ENCODE measurements at regions not wholly inside any gene's neighbourhood (a gene's known extent, or its start where the extent isn't known, plus 50 kb on each side); places are given as distances from the start of the nearest gene placed in this dataset.

GRCh38 chr1:67939942-67940341 lies 106.7 kb upstream of the GNG12 start:
- no peak for DNase-seq
- Histone ChIP-seq H3K4me3 (no peak overlapping the region), H3K36me3 (no peaks in the 10 kb centered on the region), H3K9me3 (no peaks in the 10 kb centered on the region), H3K27me3 (no peaks in the 10 kb centered on the region), H3K27ac (peak overlapping the region in 6 of 12 donors; percentile 28 to 60 (median 42)), H3K4me1 (peaks cover 0 to 32% (median 12%) of the 10 kb centered on the region in 12 donors)
- peak; percentile 7 to 41 (median 19) for ATAC-seq
- TF ChIP-seq POLR2A (IDR thresholded peaks at IDR 0.05) (no peak), CTCF (IDR thresholded peaks at IDR 0.05) (no peak)
- intact Hi-C loops (cut with DNase I), result loop anchor here in 1 of 10 donors (10.0 kb wide), 1 partner anchor 85 kb away; no protein-coding TSS in a partner anchor
- WGBS, 4 donors, result 15 to 37% (median 26%) methylated on average over 2 of the region's 2 CpGs

DNA sequence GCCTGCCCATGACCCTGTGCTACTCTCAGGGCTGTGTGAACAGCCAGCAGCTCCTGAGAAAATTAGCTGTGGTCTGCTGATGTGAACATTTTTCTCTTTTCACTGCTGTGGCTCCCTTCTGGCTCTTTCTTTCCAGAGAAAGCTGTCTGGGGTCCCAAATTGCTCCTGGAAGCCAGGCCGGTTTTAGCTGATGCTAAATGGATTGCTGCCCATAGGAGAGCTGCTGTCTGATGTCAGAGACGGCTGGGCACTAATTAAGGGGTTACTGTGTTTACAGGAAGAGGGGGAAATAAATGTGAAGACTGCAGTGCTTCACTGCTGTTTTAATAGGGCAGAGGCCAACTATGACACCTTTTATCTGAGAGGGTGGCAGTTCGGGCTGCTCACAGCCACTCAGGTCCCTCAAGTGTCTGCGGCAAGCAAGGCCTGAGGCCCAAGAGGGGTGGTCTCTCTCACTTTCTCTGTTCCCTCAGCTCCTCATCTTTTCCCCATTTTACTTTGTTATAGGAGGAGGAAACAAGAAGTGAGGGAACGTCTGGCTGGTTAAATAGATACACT lies 106.0 kb upstream of the GNG12 start:
- ATAC-seq, result peak in 3 of 4 donors; percentile 31 to 60 (median 52)
- intact Hi-C loops (cut with DNase I), result no loop called here

DNA sequence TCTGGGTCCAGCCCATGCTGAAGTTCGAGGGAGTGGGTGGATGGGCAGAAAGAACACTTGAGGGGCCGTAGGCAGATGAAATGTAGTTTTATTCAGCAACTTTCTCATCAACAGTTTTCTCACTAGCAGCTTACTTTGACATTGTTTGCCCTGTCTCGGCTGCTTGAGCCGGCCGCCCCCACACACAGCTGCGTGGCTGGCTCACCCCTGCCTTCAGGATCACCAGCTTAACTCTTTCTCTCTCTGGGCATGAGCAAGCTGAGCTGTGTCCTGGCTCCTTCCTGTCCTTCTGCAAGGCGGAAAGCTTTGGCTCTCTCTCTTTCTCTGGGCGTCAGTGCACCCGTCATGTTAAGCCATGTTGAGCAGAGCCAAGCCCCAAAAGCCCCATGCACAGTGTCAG lies 104.4 kb upstream of the GNG12 start:
- DNase-seq, result peak in 1 of 5 donors; percentile 14
- H3K4me1 ChIP-seq, result peaks cover 0 to 32% (median 12%) of the 10 kb centered on the region in 12 donors
- no peaks in the 10 kb centered on the region for H3K27me3 ChIP-seq
- H3K36me3 ChIP-seq, result no peaks in the 10 kb centered on the region
- intact Hi-C loops (cut with DNase I), result no loop called here
- H3K9me3 ChIP-seq, result no peaks in the 10 kb centered on the region
- 54 to 61% (median 58%) methylated on average over 9 of the region's 9 CpGs for WGBS, 4 donors
- TF ChIP-seq CTCF (IDR thresholded peaks at IDR 0.05), result no peak
- TF ChIP-seq POLR2A (IDR thresholded peaks at IDR 0.05), result no peak
- H3K4me3 ChIP-seq, result no peak overlapping the region
- peak in 2 of 4 donors; percentile 31 to 71 for ATAC-seq
- H3K27ac ChIP-seq, result peak overlapping the region in 2 of 12 donors; percentile 12 to 24

More for the DNA sequence above, 106.0 kb upstream of the GNG12 start:
- H3K9me3 ChIP-seq, result no peaks in the 10 kb centered on the region
- peak overlapping the region in 6 of 12 donors; percentile 28 to 60 (median 42) for H3K27ac ChIP-seq
- no peaks in the 10 kb centered on the region for H3K27me3 ChIP-seq
- no peak for DNase-seq
- H3K4me1 ChIP-seq, result peaks cover 0 to 32% (median 12%) of the 10 kb centered on the region in 12 donors
- WGBS, 4 donors, result 21 to 38% (median 31%) methylated on average over 5 of the region's 5 CpGs
- no peak overlapping the region for H3K4me3 ChIP-seq
- H3K36me3 ChIP-seq, result no peaks in the 10 kb centered on the region
- TF ChIP-seq CTCF (IDR thresholded peaks at IDR 0.05) (no peak), POLR2A (IDR thresholded peaks at IDR 0.05) (no peak)

GRCh38 chr1:67937010-67937409 lies 103.7 kb upstream of the GNG12 start:
- H3K4me1 ChIP-seq, result peaks cover 0 to 32% (median 12%) of the 10 kb centered on the region in 12 donors
- no peak overlapping the region for H3K4me3 ChIP-seq
- no peaks in the 10 kb centered on the region for H3K9me3 ChIP-seq
- no peaks in the 10 kb centered on the region for H3K36me3 ChIP-seq
- no peak for TF ChIP-seq POLR2A (IDR thresholded peaks at IDR 0.05)
- no peak for TF ChIP-seq CTCF (IDR thresholded peaks at IDR 0.05)
- no peak for ATAC-seq
- DNase-seq, result no peak
- intact Hi-C loops (cut with DNase I), result no loop called here
- no peak overlapping the region for H3K27ac ChIP-seq
- H3K27me3 ChIP-seq, result no peaks in the 10 kb centered on the region
- WGBS, 4 donors, result 74 to 88% (median 82%) methylated on average over 3 of the region's 3 CpGs

All from heart left ventricle (tissue), 16 donors.